ENCODE measurements at regions not wholly inside any gene's neighbourhood (a gene's known extent, or its start where the extent isn't known, plus 50 kb on each side); places are given as distances from the start of the nearest gene placed in this dataset.

- peaks cover 0 to 10% (median 0%) of the 10 kb centered on the region in 3 donors for H3K4me1 ChIP-seq
- FAIRE-seq: no peak
- no peaks in the 10 kb centered on the region for H3K36me3 ChIP-seq
- peaks cover 0 to 23% (median 0%) of the 10 kb centered on the region in 4 donors for H3K27me3 ChIP-seq
- H3K4me3 ChIP-seq: no peak overlapping the region
- no peak overlapping the region for H3K27ac ChIP-seq
- ATAC-seq: no peak
- H3K9me3 ChIP-seq: no peaks in the 10 kb centered on the region
- TF ChIP-seq CTCF (IDR thresholded peaks at IDR 0.05): no peak
- intact Hi-C loops (cut with DNase I): loop anchor here in 2 of 3 donors (5.0 to 10.0 kb wide), 2 partner anchors 141 to 144 kb away; no protein-coding TSS in a partner anchor
- no peak for DNase-seq
- WGBS, 2 donors: 56 to 58% methylated on average over 7 of the region's 7 CpGs
Observed at GRCh38 chr5:154608531-154609011, 130.5 kb upstream of the HAND1 start.

- no peak for DNase-seq
- intact Hi-C loops (cut with DNase I): loop anchor here in 2 of 3 donors (5.0 to 10.0 kb wide), 2 partner anchors 140 to 143 kb away; no protein-coding TSS in a partner anchor
- H3K9me3 ChIP-seq: no peaks in the 10 kb centered on the region
- no peak for FAIRE-seq
- no peak for TF ChIP-seq CTCF (IDR thresholded peaks at IDR 0.05)
- no peaks in the 10 kb centered on the region for H3K36me3 ChIP-seq
- WGBS, 2 donors: 84 to 88% methylated on average over 4 of the region's 4 CpGs
- no peak overlapping the region for H3K27ac ChIP-seq
- H3K27me3 ChIP-seq: peaks cover 0 to 25% (median 0%) of the 10 kb centered on the region in 4 donors
- H3K4me3 ChIP-seq: no peak overlapping the region
- no peak for ATAC-seq
- peaks cover 0 to 10% (median 0%) of the 10 kb centered on the region in 3 donors for H3K4me1 ChIP-seq
Observed at GRCh38 chr5:154607746-154608145, 129.7 kb upstream of the HAND1 start.

- Histone ChIP-seq H3K9me3 (no peaks in the 10 kb centered on the region), H3K36me3 (no peaks in the 10 kb centered on the region), H3K27me3 (peaks cover 0 to 11% (median 0%) of the 10 kb centered on the region in 4 donors), H3K4me3 (no peak overlapping the region), H3K27ac (no peak overlapping the region), H3K4me1 (peaks cover 0 to 7% (median 0%) of the 10 kb centered on the region in 3 donors)
- DNase-seq (no peak), FAIRE-seq (no peak), ATAC-seq (no peak)
- TF ChIP-seq CTCF (IDR thresholded peaks at IDR 0.05): no peak
- WGBS, 2 donors: 56% methylated on average over 4 of the region's 4 CpGs
- intact Hi-C loops (cut with DNase I): loop anchor here in 2 of 3 donors (5.0 to 10.0 kb wide), 2 partner anchors 139 to 141 kb away; no protein-coding TSS in a partner anchor
Observed at GRCh38 chr5:154606246-154606645, 128.2 kb upstream of the HAND1 start.

GRCh38 chr5:154603953-154604679, 126.1 kb upstream of the HAND1 start:
- TF ChIP-seq CTCF (IDR thresholded peaks at IDR 0.05): no peak
- DNase-seq: peak in 4 of 6 donors; percentile 7 to 66 (median 26)
- H3K27me3 ChIP-seq: peaks cover 0 to 3% (median 0%) of the 10 kb centered on the region in 4 donors
- H3K27ac ChIP-seq: no peak overlapping the region
- H3K9me3 ChIP-seq: no peaks in the 10 kb centered on the region
- H3K4me3 ChIP-seq: no peak overlapping the region
- no peak for FAIRE-seq
- peak in 2 of 4 donors; percentile 40 to 59 for ATAC-seq
- H3K36me3 ChIP-seq: no peaks in the 10 kb centered on the region
- WGBS, 2 donors: 13% methylated on average over 20 of the region's 20 CpGs
- intact Hi-C loops (cut with DNase I): loop anchor here in 1 of 3 donors (10.0 kb wide), 1 partner anchor 139 kb away; no protein-coding TSS in a partner anchor
- no peaks in the 10 kb centered on the region for H3K4me1 ChIP-seq
